Glomerular endothelial cell (primary cell): ENCODE measurements at regions not wholly inside any gene's neighbourhood (a gene's known extent, or its start where the extent isn't known, plus 50 kb on each side); places are given as distances from the start of the nearest gene placed in this dataset.

Source experiments
- DNase-seq: peaks from one replicate; pipeline ENCODE4 v3.0.0-alpha.2; 2011; ENCODE audit warnings: low read depth, low spot score; ENCODE audit errors: extremely low read depth

- DNase-seq = no peak
Observed at GRCh38 chr4:10949039-10949733, 264.6 kb upstream of the CLNK start.

GRCh38 chr4:10947898-10948297, 263.3 kb upstream of the CLNK start:
- DNase-seq = no peak

GRCh38 chr4:10944321-10944720, 259.8 kb upstream of the CLNK start:
- no peak for DNase-seq

- DNase-seq = no peak
Observed at GRCh38 chr4:10942156-10942555, 257.6 kb upstream of the CLNK start.

GRCh38 chr4:10929818-10930217, 245.2 kb upstream of the CLNK start:
- DNase-seq = no peak

GRCh38 chr4:10925996-10926395, 241.4 kb upstream of the CLNK start:
- no peak for DNase-seq

- DNase-seq = no peak
Observed at GRCh38 chr4:10924274-10924673, 239.7 kb upstream of the CLNK start.

- DNase-seq = no peak
Observed at GRCh38 chr4:10917566-10917965, 233.0 kb upstream of the CLNK start.

GRCh38 chr4:10898072-10898471, 213.5 kb upstream of the CLNK start:
- no peak for DNase-seq

- no peak for DNase-seq
Observed at GRCh38 chr4:10897076-10897475, 212.5 kb upstream of the CLNK start.

GRCh38 chr4:10893395-10893794, 208.8 kb upstream of the CLNK start:
- no peak for DNase-seq

- DNase-seq = no peak
Observed at GRCh38 chr4:10891866-10892265, 207.3 kb upstream of the CLNK start.

GRCh38 chr4:10889819-10890218, 205.3 kb upstream of the CLNK start:
- no peak for DNase-seq

- DNase-seq = no peak
Observed at GRCh38 chr4:10879411-10880110, 195.0 kb upstream of the CLNK start.

GRCh38 chr4:10878861-10879260, 194.3 kb upstream of the CLNK start:
- DNase-seq = no peak

GRCh38 chr4:10877076-10877475, 192.5 kb upstream of the CLNK start:
- DNase-seq = no peak

- no peak for DNase-seq
Observed at GRCh38 chr4:10875144-10875799, 190.7 kb upstream of the CLNK start.

- DNase-seq = no peak
Observed at GRCh38 chr4:10873809-10874208, 189.2 kb upstream of the CLNK start.

GRCh38 chr4:10872833-10873517, 188.4 kb upstream of the CLNK start:
- no peak for DNase-seq

GRCh38 chr4:10866666-10867065, 182.1 kb upstream of the CLNK start:
- DNase-seq = no peak

GRCh38 chr4:10861036-10861435, 176.5 kb upstream of the CLNK start:
- peak; percentile 31 for DNase-seq
